ENCODE measurements at regions not wholly inside any gene's neighbourhood (a gene's known extent, or its start where the extent isn't known, plus 50 kb on each side); places are given as distances from the start of the nearest gene placed in this dataset.

GRCh38 chr14:28896337-28896736 is 129.8 kb downstream of the FOXG1 start:
- TF ChIP-seq POLR2A (IDR thresholded peaks at IDR 0.05), result no peak
- TF ChIP-seq, protein P1, sequence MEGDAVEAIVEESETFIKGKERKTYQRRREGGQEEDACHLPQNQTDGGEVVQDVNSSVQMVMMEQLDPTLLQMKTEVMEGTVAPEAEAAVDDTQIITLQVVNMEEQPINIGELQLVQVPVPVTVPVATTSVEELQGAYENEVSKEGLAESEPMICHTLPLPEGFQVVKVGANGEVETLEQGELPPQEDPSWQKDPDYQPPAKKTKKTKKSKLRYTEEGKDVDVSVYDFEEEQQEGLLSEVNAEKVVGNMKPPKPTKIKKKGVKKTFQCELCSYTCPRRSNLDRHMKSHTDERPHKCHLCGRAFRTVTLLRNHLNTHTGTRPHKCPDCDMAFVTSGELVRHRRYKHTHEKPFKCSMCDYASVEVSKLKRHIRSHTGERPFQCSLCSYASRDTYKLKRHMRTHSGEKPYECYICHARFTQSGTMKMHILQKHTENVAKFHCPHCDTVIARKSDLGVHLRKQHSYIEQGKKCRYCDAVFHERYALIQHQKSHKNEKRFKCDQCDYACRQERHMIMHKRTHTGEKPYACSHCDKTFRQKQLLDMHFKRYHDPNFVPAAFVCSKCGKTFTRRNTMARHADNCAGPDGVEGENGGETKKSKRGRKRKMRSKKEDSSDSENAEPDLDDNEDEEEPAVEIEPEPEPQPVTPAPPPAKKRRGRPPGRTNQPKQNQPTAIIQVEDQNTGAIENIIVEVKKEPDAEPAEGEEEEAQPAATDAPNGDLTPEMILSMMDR (IDR thresholded peaks at IDR 0.05), result no peak
